ENCODE measurements at regions not wholly inside any gene's neighbourhood (a gene's known extent, or its start where the extent isn't known, plus 50 kb on each side); places are given as distances from the start of the nearest gene placed in this dataset.
"Not testable (repeated sequence)": the region's sequence is repeated elsewhere in the genome, so short reads cannot be mapped to it uniquely, and the experiment has no call there.

GRCh38 chrX:40794829-40795130 is 59.4 kb upstream of the MED14 start:
- TF ChIP-seq EZH2 (IDR thresholded peaks at IDR 0.05; ENCODE audit: borderline replicate concordance, control insufficient read depth, low read depth, low read length); CTCF (IDR thresholded peaks at IDR 0.05 in 2 of 3, conservative IDR thresholded peaks at IDR 0.05 in 1 of 3; ENCODE audit: control insufficient read depth in 2 of 3, extremely low read depth in 1 of 3, insufficient read depth in 1 of 3, low read depth in 3 of 3, low read length in 3 of 3); ETV6 (conservative IDR thresholded peaks at IDR 0.05 in 1 of 2, IDR thresholded peaks at IDR 0.05 in 1 of 2; ENCODE audit: borderline replicate concordance in 1 of 2, low read depth in 1 of 2); POLR2A (IDR thresholded peaks at IDR 0.05; ENCODE audit: low read depth, low read length); CUX1 (IDR thresholded peaks at IDR 0.05; ENCODE audit: insufficient replicate concordance, low read depth, low read length): not testable (repeated sequence)
